ENCODE measurements at regions not wholly inside any gene's neighbourhood (a gene's known extent, or its start where the extent isn't known, plus 50 kb on each side); places are given as distances from the start of the nearest gene placed in this dataset.

- no peaks in the 10 kb centered on the region for H3K4me1 ChIP-seq (replicated peaks; ENCODE audit: insufficient read depth)
- BruUV-seq (replicated peaks), result no TSS peak
- H4K20me1 ChIP-seq (ENCODE audit: insufficient read depth), result no peaks in the 10 kb centered on the region
- H3K27ac ChIP-seq, result no peak overlapping the region
- TF ChIP-seq EZH2 (IDR thresholded peaks at IDR 0.05; ENCODE audit: low read depth) (no peak), CTCF (conservative IDR thresholded peaks at IDR 0.05) (no peak)
- CTCF ChIA-PET, result no interaction called here
- H3K36me3 ChIP-seq (ENCODE audit: low read depth), result no peaks in the 10 kb centered on the region
- peaks cover 13% of the 10 kb centered on the region; the same call in 1 of the 2 replicates for H3K27me3 ChIP-seq (ENCODE audit: insufficient read depth, low read depth)
- H3K79me2 ChIP-seq (ENCODE audit: low read depth), result no peaks in the 10 kb centered on the region
- DNase-seq, result no peak
- H2AFZ ChIP-seq, result no peak overlapping the region
- peaks cover 5% of the 10 kb centered on the region; the same call in 1 of the 2 replicates for H3K9me3 ChIP-seq (ENCODE audit: insufficient read depth, low read depth)
- H3F3A ChIP-seq (ENCODE audit: insufficient read depth, low read depth), result no peaks in the 10 kb centered on the region
- H3K4me3 ChIP-seq, result no peak overlapping the region
- intact Hi-C loops (cut with micrococcal nuclease; ENCODE audit: unreplicated experiment), result no loop called here
- POLR2A ChIA-PET (ENCODE audit: unreplicated experiment), result no interaction called here
- H3K4me2 ChIP-seq, result no peak overlapping the region
- no peaks in the 10 kb centered on the region; the same call in 1 of the 2 replicates for H3K9me2 ChIP-seq (ENCODE audit: insufficient read depth)
These were observed 186.3 kb downstream of the DACT1 start for GRCh38 chr14:58824106-58824505.

DNA sequence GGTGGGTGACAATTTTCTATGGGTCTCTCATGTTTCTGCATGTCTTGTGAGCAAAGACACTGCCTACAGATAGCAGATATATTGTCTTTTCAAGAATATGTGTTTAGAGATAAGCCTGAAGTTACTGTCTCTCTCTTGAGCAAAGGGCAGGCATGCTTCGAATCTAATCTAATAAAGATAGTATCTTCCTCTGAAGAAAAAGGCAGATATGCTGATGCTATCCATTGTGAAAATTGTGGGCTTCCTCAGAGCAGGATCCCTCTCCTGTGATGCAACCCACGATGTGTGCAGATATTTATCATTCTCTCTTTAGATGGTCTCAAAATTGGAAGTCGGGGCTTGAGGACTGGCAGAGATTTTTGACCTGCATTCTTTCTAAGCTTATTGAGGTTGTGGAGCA is 187.0 kb downstream of the DACT1 start:
- no peak overlapping the region for H2AFZ ChIP-seq
- no peak overlapping the region for H3K27ac ChIP-seq
- no peaks in the 10 kb centered on the region for H3K36me3 ChIP-seq (ENCODE audit: low read depth)
- no peak for TF ChIP-seq EZH2 (IDR thresholded peaks at IDR 0.05; ENCODE audit: low read depth)
- TF ChIP-seq CTCF (conservative IDR thresholded peaks at IDR 0.05), result no peak
- H3K27me3 ChIP-seq (ENCODE audit: insufficient read depth, low read depth), result peaks cover 13% of the 10 kb centered on the region; the same call in 1 of the 2 replicates
- no peaks in the 10 kb centered on the region for H3K79me2 ChIP-seq (ENCODE audit: low read depth)
- peaks cover 3% of the 10 kb centered on the region; the same call in 1 of the 2 replicates for H3F3A ChIP-seq (ENCODE audit: insufficient read depth, low read depth)
- H4K20me1 ChIP-seq (ENCODE audit: insufficient read depth), result no peaks in the 10 kb centered on the region
- H3K4me1 ChIP-seq (replicated peaks; ENCODE audit: insufficient read depth), result no peaks in the 10 kb centered on the region
- peaks cover 5% of the 10 kb centered on the region; the same call in 1 of the 2 replicates for H3K9me3 ChIP-seq (ENCODE audit: insufficient read depth, low read depth)
- no peak for DNase-seq
- ChIA-PET CTCF (no interaction called here), POLR2A (ENCODE audit: unreplicated experiment) (no interaction called here)
- intact Hi-C loops (cut with micrococcal nuclease; ENCODE audit: unreplicated experiment), result no loop called here
- no peak overlapping the region for H3K4me2 ChIP-seq
- BruUV-seq (replicated peaks), result no TSS peak
- H3K9me2 ChIP-seq (ENCODE audit: insufficient read depth), result no peaks in the 10 kb centered on the region; the same call in 1 of the 2 replicates
- no peak overlapping the region for H3K4me3 ChIP-seq

DNA sequence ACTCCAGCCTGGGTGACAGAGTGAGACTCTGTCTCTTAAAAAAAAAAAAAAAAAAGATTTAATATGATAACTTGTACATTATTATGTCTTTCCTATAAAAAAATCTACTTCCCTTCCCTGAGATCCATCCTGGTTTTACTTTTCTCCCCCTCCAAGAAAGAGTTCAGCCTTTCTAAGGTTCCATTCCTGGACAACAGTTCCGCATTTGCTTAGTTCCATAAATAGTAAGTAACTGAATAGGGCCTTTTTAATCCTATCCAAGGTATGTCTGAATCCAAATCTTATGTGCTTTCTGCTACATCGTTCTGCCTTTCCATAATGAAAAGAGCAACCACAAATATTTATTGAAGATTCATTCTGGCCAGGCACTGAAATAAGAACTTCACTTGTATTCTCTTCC is 187.8 kb downstream of the DACT1 start:
- CTCF ChIA-PET, result no interaction called here
- Histone ChIP-seq H3K27me3 (ENCODE audit: insufficient read depth, low read depth) (peaks cover 17% of the 10 kb centered on the region), H3K9me3 (ENCODE audit: insufficient read depth, low read depth) (peaks cover 5% of the 10 kb centered on the region; the same call in 1 of the 2 replicates), H4K20me1 (ENCODE audit: insufficient read depth) (no peaks in the 10 kb centered on the region), H3K9me2 (ENCODE audit: insufficient read depth) (no peaks in the 10 kb centered on the region; the same call in 1 of the 2 replicates), H3K27ac (no peak overlapping the region), H2AFZ (no peak overlapping the region), H3K4me2 (no peak overlapping the region), H3K79me2 (ENCODE audit: low read depth) (no peaks in the 10 kb centered on the region), H3K4me3 (no peak overlapping the region), H3K4me1 (replicated peaks; ENCODE audit: insufficient read depth) (no peaks in the 10 kb centered on the region), H3F3A (ENCODE audit: insufficient read depth, low read depth) (peaks cover 6% of the 10 kb centered on the region; the same call in 1 of the 2 replicates), H3K36me3 (ENCODE audit: low read depth) (no peaks in the 10 kb centered on the region)
- no TSS peak for BruUV-seq (replicated peaks)
- TF ChIP-seq EZH2 (IDR thresholded peaks at IDR 0.05; ENCODE audit: low read depth), result no peak
- no peak for TF ChIP-seq CTCF (conservative IDR thresholded peaks at IDR 0.05)
- intact Hi-C loops (cut with micrococcal nuclease; ENCODE audit: unreplicated experiment), result no loop called here
- POLR2A ChIA-PET (ENCODE audit: unreplicated experiment), result no interaction called here
- no peak for DNase-seq
